Panc1 (cell line): ENCODE measurements at regions not wholly inside any gene's neighbourhood (a gene's known extent, or its start where the extent isn't known, plus 50 kb on each side); places are given as distances from the start of the nearest gene placed in this dataset.
"Not testable (repeated sequence)": the region's sequence is repeated elsewhere in the genome, so short reads cannot be mapped to it uniquely, and the experiment has no call there.

Experiments
- ATAC-seq: fragments of 200-7000 bp; cut with Tn5 transposase; 2 replicates; pipeline ENCODE4 v1.9.1; 2020; ENCODE audit warnings: mild to moderate bottlenecking, moderate library complexity
- BruUV-seq: library from RNA; stranded (reverse); fragments of 400-500 nt; replicated peaks from 2 replicates; lab custom pipeline; 2021; lab: Mats Ljungman, UMichigan
- CTCF ChIA-PET: fragments of 300-600 bp; sonication (Branson Sonifier 250); formaldehyde crosslinking; loops from one replicate; lab custom pipeline; 2022; ENCODE audit warnings: antibody characterized with exemption; lab: Charles Lee
- POLR2A ChIA-PET: fragments of 300-600 bp; sonication (Branson Sonifier 250); formaldehyde crosslinking; loops from one replicate; lab custom pipeline; 2022; ENCODE audit warnings: antibody characterized with exemption; lab: Charles Lee
- DNase-seq: peaks from one replicate; pipeline ENCODE4 v3.0.0-alpha.2; 2010; ENCODE audit warnings: low read depth, low spot score
- H3K27ac ChIP-seq: 2 replicates; pipeline ENCODE4 v1.5.1; 2011; ENCODE audit warnings: mild to moderate bottlenecking, low read length, inconsistent platforms
- H3K27me3 ChIP-seq: fragments of 200-500 bp; sonication (Bioruptor generic); 2 replicates; pipeline ENCODE4 v1.6.0; 2014; ENCODE audit warnings: low read length, inconsistent platforms; ENCODE audit not compliant: control insufficient read depth, insufficient read depth
- H3K36me3 ChIP-seq: fragments of 200-500 bp; sonication (Bioruptor generic); 2 replicates; pipeline ENCODE4 v1.5.1; 2014; ENCODE audit warnings: inconsistent platforms, mild to moderate bottlenecking, low read length, moderate library complexity; ENCODE audit not compliant: control insufficient read depth, insufficient read depth
- H3K4me1 ChIP-seq: 2 replicates; pipeline ENCODE4 v1.5.1; 2011; ENCODE audit warnings: inconsistent platforms, mild to moderate bottlenecking, low read length, moderate library complexity; ENCODE audit not compliant: control insufficient read depth, insufficient read depth
- H3K4me3 ChIP-seq, 2 experiments: 2 replicates each; pipeline ENCODE4 v1.5.1; 2011 to 2012; ENCODE audit warnings: low read depth in 2 of 2, low read length in 2 of 2, mild to moderate bottlenecking in 2 of 2, inconsistent platforms in 1 of 2, moderate library complexity in 1 of 2
- H3K9me3 ChIP-seq: fragments of 200-500 bp; sonication (Bioruptor generic); 2 replicates; pipeline ENCODE4 v1.5.1; 2014; ENCODE audit warnings: low read depth, mild to moderate bottlenecking, inconsistent platforms, low read length, moderate library complexity; ENCODE audit not compliant: control insufficient read depth, insufficient read depth
- POLR2AphosphoS5 ChIP-seq: IDR thresholded peaks from 2 replicates; pipeline ENCODE4 v1.6.1; 2012; ENCODE audit warnings: mild to moderate bottlenecking, low read depth, low read length, moderate library complexity
- REST ChIP-seq, 2 experiments: IDR thresholded peaks; 2 replicates each; pipeline ENCODE4 v1.6.1; 2011 to 2012; ENCODE audit warnings: low read depth in 2 of 2, control low read depth in 1 of 2, low read length in 1 of 2, mild to moderate bottlenecking in 1 of 2, moderate library complexity in 1 of 2; ENCODE audit not compliant: insufficient read depth in 1 of 2
- SIN3A ChIP-seq: IDR thresholded peaks from 2 replicates; pipeline ENCODE4 v1.6.1; 2012; ENCODE audit warnings: low read depth, mild to moderate bottlenecking, low read length, moderate library complexity, borderline replicate concordance; ENCODE audit not compliant: insufficient read depth
- TCF7L2 ChIP-seq: IDR thresholded peaks from 2 replicates; pipeline ENCODE4 v1.6.1; 2011; ENCODE audit warnings: mild to moderate bottlenecking, low read depth, low read length, inconsistent platforms
- in situ Hi-C: cut with HindIII; loops from 2 replicates; pipeline ENCODE4 v1.10.0; 2016; ENCODE audit warnings: low sequenced_read_pairs, low pct_unique_long_range_greater_than_20kb
- intact Hi-C: fragments of 100-400 bp; cut with micrococcal nuclease; formaldehyde crosslinking; loops from one replicate; pipeline ENCODE4 v1.10.0; 2022; ENCODE audit not compliant: unreplicated experiment
- TF ChIP-seq, protein P1 (sequence below): fragments of 450-650 bp; IDR thresholded peaks from 2 replicates; pipeline ENCODE4 v1.5.1; 2017; ENCODE audit warnings: mild to moderate bottlenecking

GRCh38 chr3:14267976-14268375 lies 89.4 kb downstream of the LSM3 start:
- TF ChIP-seq SIN3A (no peak), POLR2AphosphoS5 (no peak), REST (IDR thresholded peaks at IDR 0.05; ENCODE audit: insufficient read depth in 1 of 2, low read depth in 2 of 2, low read length in 1 of 2) (no peak), TCF7L2 (no peak)
- TF ChIP-seq, protein P1, sequence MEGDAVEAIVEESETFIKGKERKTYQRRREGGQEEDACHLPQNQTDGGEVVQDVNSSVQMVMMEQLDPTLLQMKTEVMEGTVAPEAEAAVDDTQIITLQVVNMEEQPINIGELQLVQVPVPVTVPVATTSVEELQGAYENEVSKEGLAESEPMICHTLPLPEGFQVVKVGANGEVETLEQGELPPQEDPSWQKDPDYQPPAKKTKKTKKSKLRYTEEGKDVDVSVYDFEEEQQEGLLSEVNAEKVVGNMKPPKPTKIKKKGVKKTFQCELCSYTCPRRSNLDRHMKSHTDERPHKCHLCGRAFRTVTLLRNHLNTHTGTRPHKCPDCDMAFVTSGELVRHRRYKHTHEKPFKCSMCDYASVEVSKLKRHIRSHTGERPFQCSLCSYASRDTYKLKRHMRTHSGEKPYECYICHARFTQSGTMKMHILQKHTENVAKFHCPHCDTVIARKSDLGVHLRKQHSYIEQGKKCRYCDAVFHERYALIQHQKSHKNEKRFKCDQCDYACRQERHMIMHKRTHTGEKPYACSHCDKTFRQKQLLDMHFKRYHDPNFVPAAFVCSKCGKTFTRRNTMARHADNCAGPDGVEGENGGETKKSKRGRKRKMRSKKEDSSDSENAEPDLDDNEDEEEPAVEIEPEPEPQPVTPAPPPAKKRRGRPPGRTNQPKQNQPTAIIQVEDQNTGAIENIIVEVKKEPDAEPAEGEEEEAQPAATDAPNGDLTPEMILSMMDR = no peak
- ChIA-PET POLR2A (interaction anchor here (0.7 kb wide), 1 partner anchor 58 kb away, joined by 3 read pairs; no protein-coding TSS in a partner anchor), CTCF (no interaction called here)
- Histone ChIP-seq H3K27me3 (no peaks in the 10 kb centered on the region), H3K27ac (peak overlapping the region; percentile 76), H3K36me3 (no peaks in the 10 kb centered on the region), H3K4me1 (peaks cover 41% of the 10 kb centered on the region), H3K9me3 (no peaks in the 10 kb centered on the region), H3K4me3 (no peak overlapping the region)
- intact Hi-C loops (no loop called here), in situ Hi-C loops (no loop called here)
- ATAC-seq (peak; percentile 13; the same call in 1 of the 2 replicates), DNase-seq (no peak)
- BruUV-seq = no TSS peak

- no peak overlapping the region for H3K4me3 ChIP-seq
- peaks cover 42% of the 10 kb centered on the region for H3K4me1 ChIP-seq
- H3K27ac ChIP-seq = peak overlapping the region; percentile 76; the same call in 1 of the 2 replicates
- no peaks in the 10 kb centered on the region for H3K9me3 ChIP-seq
- ATAC-seq = no peak
- no peak for DNase-seq
- POLR2A ChIA-PET = no interaction called here
- H3K27me3 ChIP-seq = no peaks in the 10 kb centered on the region
- intact Hi-C loops (no loop called here), in situ Hi-C loops (no loop called here)
- H3K36me3 ChIP-seq = no peaks in the 10 kb centered on the region
- no TSS peak for BruUV-seq
- CTCF ChIA-PET = no interaction called here
- TF ChIP-seq SIN3A = no peak
- TF ChIP-seq TCF7L2 = no peak
- no peak for TF ChIP-seq REST (IDR thresholded peaks at IDR 0.05; ENCODE audit: insufficient read depth in 1 of 2, low read depth in 2 of 2, low read length in 1 of 2)
- TF ChIP-seq, protein P1 = no peak
- no peak for TF ChIP-seq POLR2AphosphoS5
Observed at GRCh38 chr3:14268897-14269296, 90.3 kb downstream of the LSM3 start.

DNA sequence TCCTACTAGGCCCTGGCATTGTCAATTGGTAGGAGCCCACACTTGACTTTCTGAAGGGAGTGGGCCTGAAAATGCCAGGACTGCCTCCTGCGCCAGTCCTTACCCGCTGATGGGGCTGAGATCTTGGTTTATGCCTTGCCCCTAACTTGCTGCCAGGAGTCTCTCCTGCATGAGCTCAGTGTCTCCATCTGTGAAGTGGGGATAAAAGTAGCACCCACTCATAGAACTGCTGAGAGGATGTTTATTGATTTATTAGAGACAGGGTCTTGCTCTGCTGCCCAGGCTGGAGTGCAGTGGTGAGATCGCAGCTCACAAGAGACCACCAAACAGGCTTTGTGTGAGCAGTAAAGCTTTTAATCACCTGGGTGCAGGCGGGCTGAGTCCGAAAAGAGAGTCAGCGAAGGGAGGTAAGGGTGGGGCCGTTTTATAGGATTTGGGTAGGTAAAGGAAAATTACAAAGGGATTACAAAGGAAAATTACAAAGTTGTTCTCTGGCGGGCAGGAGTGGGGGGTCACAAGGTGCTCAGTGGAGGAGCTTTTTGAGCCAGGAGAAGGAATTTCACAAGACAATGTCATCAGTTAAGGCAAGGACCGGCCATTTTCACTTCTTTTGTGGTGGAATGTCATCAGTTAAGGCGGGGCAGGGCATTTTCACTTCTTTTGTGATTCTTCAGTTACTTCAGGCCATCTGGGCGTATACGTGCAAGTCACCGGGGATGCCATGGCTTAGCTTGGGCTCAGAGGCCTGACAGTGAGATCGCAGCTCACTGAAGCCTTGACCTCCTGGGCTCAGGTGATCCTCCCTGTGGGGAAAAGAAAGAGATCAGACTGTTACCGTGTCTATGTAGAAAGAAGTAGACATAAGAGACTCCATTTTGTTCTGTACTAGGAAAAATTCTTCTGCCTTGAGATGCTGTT lies 93.7 kb downstream of the LSM3 start:
- BruUV-seq, intact Hi-C loops: not testable (repeated sequence)

More for the DNA sequence above, 93.7 kb downstream of the LSM3 start:
- ATAC-seq, POLR2A ChIA-PET, H3K4me3 ChIP-seq, in situ Hi-C loops, H3K27me3 ChIP-seq, CTCF ChIA-PET, H3K9me3 ChIP-seq, DNase-seq, H3K36me3 ChIP-seq, H3K27ac ChIP-seq: not testable (repeated sequence)
- peaks cover 21% of the 10 kb centered on the region for H3K4me1 ChIP-seq
